ENCODE measurements at regions not wholly inside any gene's neighbourhood (a gene's known extent, or its start where the extent isn't known, plus 50 kb on each side); places are given as distances from the start of the nearest gene placed in this dataset.
"Not testable (repeated sequence)": the region's sequence is repeated elsewhere in the genome, so short reads cannot be mapped to it uniquely, and the experiment has no call there.

GRCh38 chr2:82752396-82752795 lies 1706.7 kb downstream of the SUCLG1 start:
- DNase-seq = no peak

DNA sequence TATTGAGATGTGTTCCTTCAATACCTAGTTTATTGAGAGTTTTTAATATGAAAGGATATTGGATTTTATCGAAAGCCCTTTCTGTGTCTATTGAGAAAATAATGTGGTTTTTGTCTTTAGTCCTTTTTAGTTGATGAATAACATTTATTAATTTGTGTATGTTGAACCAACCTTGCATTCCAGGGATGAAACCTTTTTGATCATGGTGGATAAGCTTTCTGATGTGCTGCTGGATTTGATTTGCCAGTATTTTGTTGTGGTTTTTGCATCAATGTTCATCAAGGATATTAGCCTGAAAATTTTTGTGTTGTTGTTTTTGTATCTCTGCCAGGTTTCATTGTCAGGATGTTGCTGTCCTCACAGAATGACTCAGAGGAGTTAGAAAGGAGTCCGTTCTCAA lies 1710.4 kb downstream of the SUCLG1 start:
- DNase-seq = no peak

- no peak for DNase-seq
Observed at GRCh38 chr2:82740527-82740926, 1718.6 kb downstream of the SUCLG1 start.

GRCh38 chr2:82737965-82738364 lies 1721.1 kb downstream of the SUCLG1 start:
- DNase-seq = not testable (repeated sequence)

DNA sequence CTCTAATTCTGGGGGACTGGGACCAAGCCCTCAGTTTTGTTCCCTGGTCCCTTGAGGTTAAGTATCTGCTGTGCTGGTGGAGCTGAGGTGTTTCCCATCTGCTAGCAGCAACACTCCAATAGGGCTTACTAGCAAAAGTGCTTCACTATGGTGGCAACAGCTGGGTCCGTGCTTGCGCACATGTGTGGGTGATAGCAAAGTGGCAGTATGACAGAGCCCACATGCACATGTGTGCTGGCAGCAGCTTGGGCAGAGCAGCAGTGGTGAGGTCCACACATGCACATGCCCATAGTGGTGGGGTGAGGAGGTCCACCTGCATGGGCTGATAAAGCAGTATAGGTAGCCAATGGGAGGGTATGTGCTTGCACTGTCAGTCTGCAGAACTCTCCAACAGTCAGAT lies 1723.7 kb downstream of the SUCLG1 start:
- no peak for DNase-seq

GRCh38 chr2:82731824-82732223 lies 1727.3 kb downstream of the SUCLG1 start:
- DNase-seq = no peak

DNA sequence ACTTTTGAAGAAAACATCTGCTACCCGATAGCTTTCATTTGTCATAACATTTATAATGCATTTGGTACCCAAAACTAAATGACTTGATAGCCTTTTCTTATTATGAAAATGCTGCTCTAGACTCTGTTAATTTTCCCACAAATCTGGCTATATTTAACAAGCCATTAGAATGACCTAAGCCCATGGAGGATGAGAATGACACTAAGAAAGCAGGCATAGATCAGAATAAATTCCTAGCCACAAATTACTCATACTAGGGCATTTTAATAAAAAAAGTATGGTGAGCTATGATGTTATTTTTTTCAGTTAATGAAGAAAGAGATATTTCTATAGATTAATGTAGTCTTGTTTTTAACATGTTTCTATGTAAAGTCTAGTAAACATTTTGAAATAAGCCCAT lies 1728.3 kb downstream of the SUCLG1 start:
- no peak for DNase-seq

- no peak for DNase-seq
Observed at GRCh38 chr2:82728090-82728489, 1731.0 kb downstream of the SUCLG1 start.

- DNase-seq = no peak
Observed at GRCh38 chr2:82708681-82709080, 1750.4 kb downstream of the SUCLG1 start.

DNA sequence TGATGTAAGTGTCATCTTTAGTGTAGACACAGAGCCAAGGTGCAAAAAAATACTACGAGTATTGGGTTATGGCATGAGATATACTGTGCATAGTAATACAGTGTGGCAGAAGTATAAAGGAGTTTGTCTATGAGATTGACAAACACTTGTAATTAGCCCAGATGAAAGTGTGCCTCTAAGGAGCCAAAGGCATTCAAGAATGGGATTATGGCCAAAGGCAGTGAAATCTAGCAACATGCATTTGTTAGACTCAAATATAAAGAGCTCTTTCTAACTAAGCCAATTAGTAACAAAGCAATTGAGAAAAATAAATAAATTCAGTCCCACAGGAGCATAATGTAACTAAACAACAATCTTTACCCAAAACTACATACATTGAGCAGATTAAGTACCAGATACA lies 1761.8 kb downstream of the SUCLG1 start:
- no peak for DNase-seq

DNA sequence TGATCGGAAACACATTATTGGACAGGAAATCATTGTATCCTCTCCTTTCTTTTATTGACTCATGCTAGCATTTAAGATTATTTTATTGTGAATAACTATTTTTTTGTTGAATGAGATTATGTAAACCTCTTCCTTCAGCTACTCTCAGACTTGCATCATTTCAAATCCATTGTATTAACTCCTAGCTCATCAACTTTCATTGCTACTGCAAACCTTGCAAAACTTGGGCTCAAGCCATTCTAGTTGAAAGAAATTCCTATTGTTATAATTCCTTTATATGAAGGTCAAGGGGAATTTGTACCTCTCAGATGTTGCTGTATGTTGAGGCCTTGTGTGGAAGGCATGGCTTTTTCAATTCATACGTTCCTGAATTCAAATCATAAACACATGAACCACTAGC lies 1764.6 kb downstream of the SUCLG1 start:
- DNase-seq = no peak

DNA sequence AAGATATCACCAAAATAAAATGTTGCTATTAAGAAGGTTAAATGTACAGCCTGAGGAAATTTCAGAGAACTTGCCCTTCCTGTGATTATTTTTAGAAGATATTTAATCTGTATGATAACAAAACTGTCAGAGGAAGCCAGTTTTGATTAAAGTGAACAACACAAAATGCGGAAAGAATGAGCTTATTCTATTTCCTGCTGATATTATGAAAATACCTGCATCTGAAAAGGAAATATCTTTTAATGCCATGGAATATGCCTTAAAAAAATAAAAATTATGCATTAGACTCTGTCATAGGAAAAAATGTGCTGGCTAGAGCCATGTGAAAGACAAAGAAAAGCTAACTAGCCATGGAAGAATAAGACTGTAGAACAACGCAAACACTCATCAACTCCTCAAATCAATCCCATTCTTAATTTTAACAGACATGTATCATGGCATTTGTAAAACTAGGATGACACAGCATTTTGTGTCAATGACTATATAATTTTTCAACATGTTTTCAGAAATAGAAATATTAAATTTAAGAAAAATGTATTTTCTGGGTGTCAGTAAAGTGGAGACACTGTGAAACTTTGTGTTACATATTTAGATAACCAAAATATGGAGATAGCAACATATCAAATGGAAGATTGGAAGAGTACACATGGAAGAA lies 1768.2 kb downstream of the SUCLG1 start:
- no peak for DNase-seq

GRCh38 chr2:82675186-82675585 lies 1783.9 kb downstream of the SUCLG1 start:
- no peak for DNase-seq

DNA sequence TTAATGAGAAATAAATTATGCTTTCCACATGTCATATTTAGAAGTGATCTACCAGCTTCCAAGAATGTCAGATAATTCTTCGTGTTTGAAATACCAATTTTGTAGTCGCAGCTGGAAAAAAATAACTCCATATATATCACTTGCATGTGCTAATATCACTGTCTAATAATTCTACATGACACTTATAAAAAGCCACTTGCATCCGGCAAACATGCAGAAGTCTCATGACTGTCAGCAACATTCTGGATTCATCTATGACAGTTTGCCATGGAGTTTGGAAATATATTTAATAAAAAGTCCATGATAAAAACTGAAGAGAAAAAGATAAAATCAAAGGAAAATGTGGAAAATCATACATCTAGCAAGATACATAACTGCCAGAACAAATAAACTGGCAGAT lies 1784.4 kb downstream of the SUCLG1 start:
- no peak for DNase-seq

DNA sequence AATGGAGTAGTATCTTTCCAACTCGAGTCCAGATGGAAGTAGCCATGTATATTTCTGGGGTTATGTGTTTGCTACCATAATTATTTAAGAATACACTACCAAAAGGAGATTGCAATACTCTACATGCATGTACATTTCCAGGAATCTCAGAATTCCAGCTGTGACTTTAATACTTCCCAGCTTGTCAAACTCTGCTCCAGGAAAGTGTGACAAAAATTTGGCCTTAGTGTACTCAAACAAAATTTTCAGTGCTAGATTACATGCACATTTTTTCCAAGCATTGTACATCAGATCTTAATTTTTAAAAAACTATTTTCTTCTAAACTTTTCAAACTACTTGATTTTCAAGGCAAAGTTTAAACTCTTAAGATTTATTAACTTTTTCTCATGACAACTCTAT lies 1791.6 kb downstream of the SUCLG1 start:
- DNase-seq = no peak

- no peak for DNase-seq
Observed at GRCh38 chr2:82665691-82666090, 1793.4 kb downstream of the SUCLG1 start.

DNA sequence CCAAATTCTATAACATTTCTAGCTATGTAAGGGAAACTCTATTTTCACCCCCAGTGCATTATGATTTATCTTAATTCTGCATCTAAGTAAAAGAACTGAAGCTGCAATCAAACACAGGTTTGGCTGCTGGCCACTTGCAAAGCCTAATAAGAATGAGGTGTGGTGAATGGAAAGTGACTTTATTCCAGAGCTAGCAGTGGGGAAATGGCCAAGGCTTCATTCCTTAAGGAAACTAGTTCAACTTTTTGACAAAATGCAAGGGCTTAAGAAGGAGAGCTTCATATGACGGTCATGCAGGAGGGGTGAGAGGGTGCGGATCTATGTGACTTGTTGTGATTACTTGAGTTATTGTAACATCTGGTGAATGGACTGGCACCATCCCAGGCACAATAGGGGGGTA lies 1802.0 kb downstream of the SUCLG1 start:
- no peak for DNase-seq

- no peak for DNase-seq
Observed at GRCh38 chr2:82656420-82656819, 1802.7 kb downstream of the SUCLG1 start.

DNA sequence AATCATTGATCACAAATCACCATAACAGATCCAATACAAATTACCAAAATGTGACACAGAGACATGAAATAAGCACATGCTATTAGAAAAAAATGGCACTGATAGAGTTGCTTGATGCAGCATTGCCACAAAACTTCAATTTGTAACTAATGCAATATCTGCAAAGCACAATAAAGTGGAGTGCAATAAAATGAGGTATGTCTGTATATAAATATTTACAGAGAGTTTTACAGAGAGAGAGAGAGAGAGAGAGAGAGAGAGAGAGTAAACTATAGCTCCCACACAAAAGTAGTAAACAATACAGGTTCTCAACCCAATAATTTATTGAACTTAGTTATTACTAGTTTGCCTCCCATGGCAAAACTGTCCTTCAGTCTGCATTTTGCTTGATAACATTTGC lies 1807.0 kb downstream of the SUCLG1 start:
- DNase-seq = no peak

DNA sequence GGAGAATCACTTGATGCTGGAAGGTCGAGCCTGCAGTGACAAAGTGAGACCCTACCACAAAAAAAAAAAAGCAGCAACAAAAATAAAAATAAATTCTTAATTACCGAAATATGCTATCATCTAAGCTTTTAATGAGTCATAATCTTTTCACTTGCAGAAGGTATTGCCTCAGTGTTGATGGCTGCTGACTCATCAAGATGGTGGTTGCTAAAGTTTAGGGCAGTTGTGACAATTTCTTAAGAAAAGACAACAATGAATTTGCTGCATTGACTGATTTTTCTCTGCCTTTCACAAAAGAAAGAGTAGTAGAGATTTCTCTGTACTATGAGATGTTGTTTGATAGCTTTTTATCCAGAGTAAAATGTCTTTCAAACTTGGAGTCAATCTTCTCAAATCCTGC lies 1809.0 kb downstream of the SUCLG1 start:
- DNase-seq = no peak

DNA sequence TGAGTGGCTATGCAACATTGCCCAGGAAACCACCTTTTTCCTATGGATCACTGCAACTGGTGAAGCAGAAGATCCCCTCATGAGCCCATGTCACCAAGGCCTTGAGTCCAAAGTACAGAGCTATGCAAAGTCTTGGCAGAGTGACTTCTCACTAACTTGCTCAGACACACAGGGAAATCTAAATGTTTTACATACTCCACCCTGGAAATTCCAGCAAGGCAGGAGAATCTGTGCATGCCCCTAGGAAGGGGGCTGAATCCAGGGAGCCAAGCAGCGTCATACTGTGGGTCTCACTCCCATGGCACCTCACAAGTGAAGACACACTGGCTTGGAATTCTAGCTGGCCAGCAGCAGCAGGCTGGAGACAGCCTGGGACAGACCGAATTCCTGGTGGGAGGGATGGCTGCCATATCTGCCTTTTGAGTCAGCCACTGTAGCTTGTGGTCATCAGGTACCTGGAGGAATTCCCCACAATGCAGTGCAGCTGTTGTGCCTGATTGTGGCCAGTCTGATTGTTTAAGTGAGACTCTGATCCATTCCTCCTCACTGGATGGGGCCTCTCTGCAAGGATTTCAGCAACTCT lies 1817.4 kb downstream of the SUCLG1 start:
- no peak for DNase-seq

- DNase-seq = no peak
Observed at GRCh38 chr2:82636402-82637020, 1822.6 kb downstream of the SUCLG1 start.

DNA sequence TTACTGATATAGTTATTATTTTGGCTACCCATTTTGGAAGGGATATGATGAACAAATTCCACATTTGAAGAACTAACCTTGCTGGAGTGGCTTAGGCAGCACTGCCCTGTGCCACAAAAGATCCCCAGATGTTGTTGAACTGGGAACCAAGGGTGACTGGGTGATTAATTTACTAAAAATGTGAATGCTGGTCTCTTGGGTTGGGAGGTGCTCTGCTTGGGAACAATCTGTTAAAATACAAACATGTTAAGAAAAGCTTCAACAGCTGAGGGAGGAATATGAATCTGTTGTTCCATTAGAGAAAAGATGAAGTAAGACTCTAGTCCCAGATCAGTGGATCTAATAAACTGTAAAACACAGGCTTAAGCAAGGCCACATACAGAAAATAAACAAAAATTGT lies 1860.1 kb downstream of the SUCLG1 start:
- DNase-seq = no peak

GRCh38 chr2:82596581-82596980 lies 1862.5 kb downstream of the SUCLG1 start:
- DNase-seq = no peak

- DNase-seq = no peak
Observed at GRCh38 chr2:82591718-82592117, 1867.4 kb downstream of the SUCLG1 start.
